ENCODE measurements at regions not wholly inside any gene's neighbourhood (a gene's known extent, or its start where the extent isn't known, plus 50 kb on each side); places are given as distances from the start of the nearest gene placed in this dataset.

DNA sequence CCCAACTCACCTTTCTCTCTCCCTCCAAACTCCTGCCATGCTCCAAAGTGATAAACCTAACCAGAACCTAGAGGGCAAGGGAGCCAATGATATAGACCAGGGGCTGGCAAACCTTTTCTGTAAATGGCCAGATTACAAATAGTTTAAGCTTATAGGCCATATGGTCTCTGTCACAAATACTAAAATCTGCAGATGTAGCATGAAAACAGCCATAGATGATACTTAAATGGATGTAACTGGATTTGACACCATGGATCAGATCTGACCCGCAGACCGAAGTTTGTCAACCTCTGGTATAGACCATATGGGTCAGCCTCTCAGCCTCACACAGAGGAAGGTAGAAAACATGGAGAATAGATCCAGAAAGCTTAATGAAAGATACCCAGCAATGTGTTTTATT lies 165.2 kb upstream of the STT3B start:
- TF ChIP-seq, protein P1, sequence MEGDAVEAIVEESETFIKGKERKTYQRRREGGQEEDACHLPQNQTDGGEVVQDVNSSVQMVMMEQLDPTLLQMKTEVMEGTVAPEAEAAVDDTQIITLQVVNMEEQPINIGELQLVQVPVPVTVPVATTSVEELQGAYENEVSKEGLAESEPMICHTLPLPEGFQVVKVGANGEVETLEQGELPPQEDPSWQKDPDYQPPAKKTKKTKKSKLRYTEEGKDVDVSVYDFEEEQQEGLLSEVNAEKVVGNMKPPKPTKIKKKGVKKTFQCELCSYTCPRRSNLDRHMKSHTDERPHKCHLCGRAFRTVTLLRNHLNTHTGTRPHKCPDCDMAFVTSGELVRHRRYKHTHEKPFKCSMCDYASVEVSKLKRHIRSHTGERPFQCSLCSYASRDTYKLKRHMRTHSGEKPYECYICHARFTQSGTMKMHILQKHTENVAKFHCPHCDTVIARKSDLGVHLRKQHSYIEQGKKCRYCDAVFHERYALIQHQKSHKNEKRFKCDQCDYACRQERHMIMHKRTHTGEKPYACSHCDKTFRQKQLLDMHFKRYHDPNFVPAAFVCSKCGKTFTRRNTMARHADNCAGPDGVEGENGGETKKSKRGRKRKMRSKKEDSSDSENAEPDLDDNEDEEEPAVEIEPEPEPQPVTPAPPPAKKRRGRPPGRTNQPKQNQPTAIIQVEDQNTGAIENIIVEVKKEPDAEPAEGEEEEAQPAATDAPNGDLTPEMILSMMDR (IDR thresholded peaks at IDR 0.05): no peak
- TF ChIP-seq POLR2A (IDR thresholded peaks at IDR 0.05): no peak

Measured in Peyer's patch (tissue), 4 donors.